ENCODE measurements at regions not wholly inside any gene's neighbourhood (a gene's known extent, or its start where the extent isn't known, plus 50 kb on each side); places are given as distances from the start of the nearest gene placed in this dataset.

GRCh38 chr6:77326029-77326428 is 137.3 kb downstream of the HTR1B start:
- TF ChIP-seq, protein P1, sequence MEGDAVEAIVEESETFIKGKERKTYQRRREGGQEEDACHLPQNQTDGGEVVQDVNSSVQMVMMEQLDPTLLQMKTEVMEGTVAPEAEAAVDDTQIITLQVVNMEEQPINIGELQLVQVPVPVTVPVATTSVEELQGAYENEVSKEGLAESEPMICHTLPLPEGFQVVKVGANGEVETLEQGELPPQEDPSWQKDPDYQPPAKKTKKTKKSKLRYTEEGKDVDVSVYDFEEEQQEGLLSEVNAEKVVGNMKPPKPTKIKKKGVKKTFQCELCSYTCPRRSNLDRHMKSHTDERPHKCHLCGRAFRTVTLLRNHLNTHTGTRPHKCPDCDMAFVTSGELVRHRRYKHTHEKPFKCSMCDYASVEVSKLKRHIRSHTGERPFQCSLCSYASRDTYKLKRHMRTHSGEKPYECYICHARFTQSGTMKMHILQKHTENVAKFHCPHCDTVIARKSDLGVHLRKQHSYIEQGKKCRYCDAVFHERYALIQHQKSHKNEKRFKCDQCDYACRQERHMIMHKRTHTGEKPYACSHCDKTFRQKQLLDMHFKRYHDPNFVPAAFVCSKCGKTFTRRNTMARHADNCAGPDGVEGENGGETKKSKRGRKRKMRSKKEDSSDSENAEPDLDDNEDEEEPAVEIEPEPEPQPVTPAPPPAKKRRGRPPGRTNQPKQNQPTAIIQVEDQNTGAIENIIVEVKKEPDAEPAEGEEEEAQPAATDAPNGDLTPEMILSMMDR (conservative IDR thresholded peaks at IDR 0.05) = no peak
- no peak for TF ChIP-seq EZH2 (IDR thresholded peaks at IDR 0.05; ENCODE audit: low read depth)
